ENCODE measurements at regions not wholly inside any gene's neighbourhood (a gene's known extent, or its start where the extent isn't known, plus 50 kb on each side); places are given as distances from the start of the nearest gene placed in this dataset.

- Histone ChIP-seq H3K9me3 (ENCODE audit: low read length) (no peaks in the 10 kb centered on the region), H3K4me2 (ENCODE audit: low read length) (no peak overlapping the region), H2AFZ (ENCODE audit: low read length) (no peak overlapping the region), H3F3A (ENCODE audit: low read length, unreplicated experiment) (no peaks in the 10 kb centered on the region), H3K36me3 (ENCODE audit: low read depth, low read length) (no peaks in the 10 kb centered on the region), H3K27ac (ENCODE audit: low read length) (no peak overlapping the region), H3K4me1 (ENCODE audit: insufficient read depth, low read length) (peaks cover 10% of the 10 kb centered on the region; the same call in 1 of the 2 replicates), H3K27me3 (ENCODE audit: low read length) (peaks cover 10% of the 10 kb centered on the region; the same call in 1 of the 2 replicates), H4K20me1 (ENCODE audit: low read length) (no peaks in the 10 kb centered on the region), H3K4me3 (ENCODE audit: low read length) (no peak overlapping the region), H3K9me2 (replicated peaks; ENCODE audit: low read length) (no peaks in the 10 kb centered on the region), H3K9ac (ENCODE audit: low read length) (no peak overlapping the region), H3K79me2 (ENCODE audit: low read length) (no peaks in the 10 kb centered on the region)
- TF ChIP-seq EZH2phosphoT487 (IDR thresholded peaks at IDR 0.05; ENCODE audit: borderline replicate concordance, low read length) (no peak), EZH2 (IDR thresholded peaks at IDR 0.05; ENCODE audit: low read length, unreplicated experiment) (no peak), CTCF (conservative IDR thresholded peaks at IDR 0.05; ENCODE audit: low read depth, low read length) (no peak)
- POLR2A ChIA-PET (ENCODE audit: unreplicated experiment) = no interaction called here
- no peak for DNase-seq
- CTCF ChIA-PET = no interaction called here
- BruUV-seq (replicated peaks) = no TSS peak
- intact Hi-C loops (cut with micrococcal nuclease) = no loop called here
- ATAC-seq = no peak
Observed at GRCh38 chr14:30340495-30340894, 218.5 kb upstream of the G2E3 start.

DNA sequence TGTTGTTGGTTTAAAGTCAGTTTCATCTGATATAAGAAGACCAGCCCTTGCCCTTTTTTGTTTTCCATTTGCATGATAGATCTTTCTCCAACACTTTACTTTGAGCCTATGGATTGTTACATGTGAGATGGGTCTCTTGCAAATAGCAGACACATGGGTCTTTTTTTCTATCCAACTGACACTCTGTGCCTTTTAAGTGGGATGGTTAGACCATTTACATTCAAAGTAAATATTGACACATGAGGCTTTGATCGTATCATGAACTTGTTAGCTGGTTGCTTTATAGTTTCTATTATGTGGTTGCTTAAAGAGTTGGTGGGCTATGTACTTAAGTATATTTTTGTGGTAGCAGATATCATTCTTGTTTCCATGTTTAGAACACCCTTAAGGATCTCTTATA lies 213.4 kb upstream of the G2E3 start:
- H3K9me3 ChIP-seq (ENCODE audit: low read length) = no peaks in the 10 kb centered on the region
- peaks cover 8% of the 10 kb centered on the region; the same call in 1 of the 2 replicates for H3K27me3 ChIP-seq (ENCODE audit: low read length)
- POLR2A ChIA-PET (ENCODE audit: unreplicated experiment) = no interaction called here
- no peak overlapping the region for H2AFZ ChIP-seq (ENCODE audit: low read length)
- no peak overlapping the region for H3K4me3 ChIP-seq (ENCODE audit: low read length)
- TF ChIP-seq EZH2phosphoT487 (IDR thresholded peaks at IDR 0.05; ENCODE audit: borderline replicate concordance, low read length) (no peak), CTCF (conservative IDR thresholded peaks at IDR 0.05; ENCODE audit: low read depth, low read length) (no peak), EZH2 (IDR thresholded peaks at IDR 0.05; ENCODE audit: low read length, unreplicated experiment) (no peak)
- H3K27ac ChIP-seq (ENCODE audit: low read length) = no peak overlapping the region
- H3K4me1 ChIP-seq (ENCODE audit: insufficient read depth, low read length) = no peaks in the 10 kb centered on the region
- CTCF ChIA-PET = no interaction called here
- H3K79me2 ChIP-seq (ENCODE audit: low read length) = no peaks in the 10 kb centered on the region
- no peak overlapping the region for H3K9ac ChIP-seq (ENCODE audit: low read length)
- no peaks in the 10 kb centered on the region for H3K9me2 ChIP-seq (replicated peaks; ENCODE audit: low read length)
- H4K20me1 ChIP-seq (ENCODE audit: low read length) = no peaks in the 10 kb centered on the region
- intact Hi-C loops (cut with micrococcal nuclease) = no loop called here
- H3K4me2 ChIP-seq (ENCODE audit: low read length) = no peak overlapping the region
- H3F3A ChIP-seq (ENCODE audit: low read length, unreplicated experiment) = no peaks in the 10 kb centered on the region
- BruUV-seq (replicated peaks) = no TSS peak
- ATAC-seq (no peak), DNase-seq (no peak)
- H3K36me3 ChIP-seq (ENCODE audit: low read depth, low read length) = no peaks in the 10 kb centered on the region

- H3K4me3 ChIP-seq (ENCODE audit: low read length) = no peak overlapping the region
- BruUV-seq (replicated peaks) = no TSS peak
- intact Hi-C loops (cut with micrococcal nuclease) = no loop called here
- no peaks in the 10 kb centered on the region for H3F3A ChIP-seq (ENCODE audit: low read length, unreplicated experiment)
- no peaks in the 10 kb centered on the region for H3K36me3 ChIP-seq (ENCODE audit: low read depth, low read length)
- no peaks in the 10 kb centered on the region for H3K9me3 ChIP-seq (ENCODE audit: low read length)
- no peaks in the 10 kb centered on the region for H4K20me1 ChIP-seq (ENCODE audit: low read length)
- no peak for ATAC-seq
- POLR2A ChIA-PET (ENCODE audit: unreplicated experiment) = no interaction called here
- H3K9me2 ChIP-seq (replicated peaks; ENCODE audit: low read length) = no peaks in the 10 kb centered on the region
- CTCF ChIA-PET = no interaction called here
- H3K4me2 ChIP-seq (ENCODE audit: low read length) = no peak overlapping the region
- TF ChIP-seq CTCF (conservative IDR thresholded peaks at IDR 0.05; ENCODE audit: low read depth, low read length) = no peak
- H3K27me3 ChIP-seq (ENCODE audit: low read length) = peaks cover 12% of the 10 kb centered on the region; the same call in 1 of the 2 replicates
- no peak overlapping the region for H3K27ac ChIP-seq (ENCODE audit: low read length)
- no peaks in the 10 kb centered on the region for H3K79me2 ChIP-seq (ENCODE audit: low read length)
- DNase-seq = no peak
- H3K9ac ChIP-seq (ENCODE audit: low read length) = no peak overlapping the region
- no peaks in the 10 kb centered on the region for H3K4me1 ChIP-seq (ENCODE audit: insufficient read depth, low read length)
- H2AFZ ChIP-seq (ENCODE audit: low read length) = no peak overlapping the region
Observed at GRCh38 chr14:30348445-30348844, 210.5 kb upstream of the G2E3 start.
